Spleen (tissue), 7 donors: ENCODE measurements at regions not wholly inside any gene's neighbourhood (a gene's known extent, or its start where the extent isn't known, plus 50 kb on each side); places are given as distances from the start of the nearest gene placed in this dataset.
"Not testable (repeated sequence)": the region's sequence is repeated elsewhere in the genome, so short reads cannot be mapped to it uniquely, and the experiment has no call there.

Experiments
- POLR2AphosphoS5 ChIP-seq, 3 donors: sonication (generic); formaldehyde crosslinking; IDR thresholded peaks; one replicate each; pipeline ENCODE4 v1.5.1; 2017; ENCODE audit warnings: antibody characterized with exemption in 3 of 3
- TF ChIP-seq, protein P1 (sequence below), 11 experiments: fragments of 200-600 bp in 7 of 11; fragments of 450-650 bp in 4 of 11; sonication (generic) in 4 of 11; IDR thresholded peaks in 8 of 11; conservative IDR thresholded peaks in 3 of 11; 1 replicate in 7 of 11; 2 replicates in 4 of 11; pipeline versions ENCODE4 v1.4.0 to v1.8.0; 2016 to 2021; ENCODE audit warnings: antibody characterized with exemption in 11 of 11, inconsistent platforms in 4 of 11, mild to moderate bottlenecking in 1 of 11
- donor health status: DM: no; HTN: no; CAD: no; lungs with moderate emphysema.
- donor health status: DM: no; HTN: no; CAD: no.
- donor health status: DM: no; HTN: no; CAD: no.

DNA sequence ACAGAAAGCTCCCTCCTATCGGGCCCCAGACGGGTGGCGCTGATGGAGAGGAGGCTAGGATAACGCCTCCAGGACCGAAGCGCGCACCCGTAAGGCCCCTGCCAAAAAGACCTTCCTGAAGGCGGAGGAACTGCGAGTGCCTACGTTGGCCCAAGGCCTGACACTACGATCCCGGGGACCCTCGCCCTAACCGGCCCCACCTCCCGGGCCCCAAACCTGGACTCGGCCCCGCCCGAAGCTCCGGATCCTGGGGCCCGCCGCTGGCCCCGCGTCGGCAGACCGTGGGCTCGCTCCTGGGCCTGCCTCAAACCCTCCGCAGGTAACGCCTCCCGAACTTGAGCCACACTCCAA is 53.6 kb upstream of the ROPN1B start:
- TF ChIP-seq, protein P1, sequence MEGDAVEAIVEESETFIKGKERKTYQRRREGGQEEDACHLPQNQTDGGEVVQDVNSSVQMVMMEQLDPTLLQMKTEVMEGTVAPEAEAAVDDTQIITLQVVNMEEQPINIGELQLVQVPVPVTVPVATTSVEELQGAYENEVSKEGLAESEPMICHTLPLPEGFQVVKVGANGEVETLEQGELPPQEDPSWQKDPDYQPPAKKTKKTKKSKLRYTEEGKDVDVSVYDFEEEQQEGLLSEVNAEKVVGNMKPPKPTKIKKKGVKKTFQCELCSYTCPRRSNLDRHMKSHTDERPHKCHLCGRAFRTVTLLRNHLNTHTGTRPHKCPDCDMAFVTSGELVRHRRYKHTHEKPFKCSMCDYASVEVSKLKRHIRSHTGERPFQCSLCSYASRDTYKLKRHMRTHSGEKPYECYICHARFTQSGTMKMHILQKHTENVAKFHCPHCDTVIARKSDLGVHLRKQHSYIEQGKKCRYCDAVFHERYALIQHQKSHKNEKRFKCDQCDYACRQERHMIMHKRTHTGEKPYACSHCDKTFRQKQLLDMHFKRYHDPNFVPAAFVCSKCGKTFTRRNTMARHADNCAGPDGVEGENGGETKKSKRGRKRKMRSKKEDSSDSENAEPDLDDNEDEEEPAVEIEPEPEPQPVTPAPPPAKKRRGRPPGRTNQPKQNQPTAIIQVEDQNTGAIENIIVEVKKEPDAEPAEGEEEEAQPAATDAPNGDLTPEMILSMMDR (IDR thresholded peaks at IDR 0.05 in 8 of 11, conservative IDR thresholded peaks at IDR 0.05 in 3 of 11): not testable (repeated sequence)
- not testable (repeated sequence) for TF ChIP-seq POLR2AphosphoS5 (IDR thresholded peaks at IDR 0.05)
